HepG2 (cell line): ENCODE measurements at regions not wholly inside any gene's neighbourhood (a gene's known extent, or its start where the extent isn't known, plus 50 kb on each side); places are given as distances from the start of the nearest gene placed in this dataset.
A peak's percentile ranks its signal among the peaks of the same experiment; 100 is the strongest.

Experiments
- ATAC-seq: fragments of 200-7000 bp; cut with Tn5 transposase; 3 replicates; pipeline ENCODE4 v1.9.1; 2020; ENCODE audit warnings: mild to moderate bottlenecking, moderate library complexity
- BruUV-seq: library from RNA; stranded (reverse); fragments of 400-500 nt; replicated peaks from 2 replicates; lab custom pipeline; 2021; lab: Mats Ljungman, UMichigan
- CTCF ChIA-PET: fragments of 300-600 bp; formaldehyde crosslinking; extraction: SDS; loops from one replicate; lab custom pipeline; 2021; ENCODE audit warnings: low total read pairs, inconsistent platforms, low intra/inter-chr PET ratio; lab: Yijun Ruan, JAX
- POLR2A ChIA-PET: fragments of 350-600 bp; sonication (Branson Sonifier 250); formaldehyde crosslinking; loops from one replicate; lab custom pipeline; 2020; ENCODE audit warnings: antibody characterized with exemption, inconsistent platforms; lab: Yijun Ruan, JAX
- DNase-seq: peaks from one replicate; pipeline ENCODE4 v3.0.0-alpha.2; 2015; ENCODE audit warnings: low spot score
- FAIRE-seq: peaks from 3 replicates; lab custom pipeline; 2011; peaks lifted over from hg19 to GRCh38; lab: Jason Lieb, UNC
- H2AFZ ChIP-seq: one replicate; pipeline ENCODE4 v1.6.1; 2011; ENCODE audit warnings: low read length, inconsistent platforms
- H3K27ac ChIP-seq: fragments of 300-600 bp; 3 replicates; pipeline ENCODE4 v1.8.0; 2011; ENCODE audit warnings: mixed run types, mild to moderate bottlenecking, mixed read lengths, low read length, inconsistent platforms; ENCODE audit not compliant: insufficient read depth; ENCODE audit errors: extremely low read length
- H3K27me3 ChIP-seq, 2 experiments: fragments of 200-600 bp in 1 of 2; 2 replicates in 1 of 2; 3 replicates in 1 of 2; pipeline versions ENCODE4 v1.6.0 to v1.8.0; 2011; ENCODE audit warnings: low read length in 2 of 2, mild to moderate bottlenecking in 2 of 2, moderate library complexity in 2 of 2, inconsistent platforms in 1 of 2; ENCODE audit not compliant: insufficient read depth in 2 of 2, control insufficient read depth in 1 of 2
- H3K36me3 ChIP-seq, 2 experiments: fragments of 200-600 bp in 1 of 2; replicated peaks in 1 of 2; 2 replicates in 1 of 2; 3 replicates in 1 of 2; pipeline versions ENCODE4 v1.5.1 to v1.8.0; 2011; ENCODE audit warnings: low read length in 2 of 2, inconsistent platforms in 1 of 2; ENCODE audit not compliant: insufficient read depth in 2 of 2, control insufficient read depth in 1 of 2
- H3K4me1 ChIP-seq: 2 replicates; pipeline ENCODE4 v1.5.1; 2012; ENCODE audit warnings: low read length, inconsistent platforms; ENCODE audit not compliant: insufficient read depth
- H3K4me2 ChIP-seq: 2 replicates; pipeline ENCODE4 v1.6.0; 2011; ENCODE audit warnings: low read depth, low read length, inconsistent platforms
- H3K4me3 ChIP-seq, 3 experiments: fragments of 200-600 bp in 1 of 3; sonication (generic), shearing (Covaris generic) in 1 of 3; replicated peaks in 1 of 3; 2 replicates each; pipeline ENCODE4 v1.5.1; 2011 to 2016; ENCODE audit warnings: low read length in 3 of 3, inconsistent platforms in 2 of 3, low read depth in 2 of 3, mild to moderate bottlenecking in 2 of 3, control low read depth in 1 of 3, mixed read lengths in 1 of 3; ENCODE audit not compliant: insufficient read depth in 1 of 3
- H3K79me2 ChIP-seq: one replicate; pipeline ENCODE4 v1.6.1; 2011; ENCODE audit warnings: low read length, inconsistent platforms; ENCODE audit not compliant: insufficient read depth
- H3K9ac ChIP-seq: 2 replicates; pipeline ENCODE4 v1.6.0; 2011; ENCODE audit warnings: mild to moderate bottlenecking, low read depth, low read length, inconsistent platforms; ENCODE audit not compliant: insufficient read depth
- H3K9me3 ChIP-seq: 2 replicates; pipeline ENCODE4 v1.5.1; 2012; ENCODE audit warnings: mild to moderate bottlenecking, low read length
- H4K20me1 ChIP-seq: 2 replicates; pipeline ENCODE4 v1.6.0; 2011; ENCODE audit warnings: inconsistent platforms, mild to moderate bottlenecking, low read length, moderate library complexity; ENCODE audit not compliant: insufficient read depth
- BATF2 ChIP-seq: sonication (generic); formaldehyde crosslinking; IDR thresholded peaks from 2 replicates; pipeline ENCODE4 v1.8.0; 2022; ENCODE audit warnings: mild to moderate bottlenecking, missing genetic modification reagents, moderate library complexity
- CSRNP1 ChIP-seq: sonication (generic); formaldehyde crosslinking; IDR thresholded peaks from 2 replicates; pipeline ENCODE4 v1.8.1; 2023; ENCODE audit warnings: mild to moderate bottlenecking, missing genetic modification reagents
- HDAC6 ChIP-seq: fragments of 200-600 bp; sonication (generic); IDR thresholded peaks from 2 replicates; pipeline ENCODE4 v1.7.0; 2017; ENCODE audit warnings: mild to moderate bottlenecking, antibody characterized with exemption, low read length, low read depth
- JARID2 ChIP-seq: sonication (generic); formaldehyde crosslinking; IDR thresholded peaks from 2 replicates; pipeline ENCODE4 v1.8.1; 2023; ENCODE audit warnings: missing genetic modification reagents, inconsistent platforms; ENCODE audit not compliant: insufficient replicate concordance
- MED13 ChIP-seq: sonication (generic); formaldehyde crosslinking; IDR thresholded peaks from 2 replicates; pipeline ENCODE4 v1.5.0; 2020; ENCODE audit warnings: missing genetic modification reagents
- MYC ChIP-seq: sonication (generic); formaldehyde crosslinking; IDR thresholded peaks from 2 replicates; pipeline ENCODE4 v1.9.0; 2021; ENCODE audit warnings: missing genetic modification reagents, borderline replicate concordance
- PHB2 ChIP-seq: fragments of 450-650 bp; IDR thresholded peaks from 2 replicates; pipeline ENCODE4 v1.6.1; 2018; ENCODE audit not compliant: partially characterized antibody
- POGZ ChIP-seq: sonication (generic); formaldehyde crosslinking; IDR thresholded peaks from 2 replicates; pipeline ENCODE4 v1.4.0; 2020; ENCODE audit warnings: mild to moderate bottlenecking, missing genetic modification reagents
- SOX13 ChIP-seq, 3 experiments: fragments of 450-650 bp in 1 of 3; sonication (generic) in 1 of 3; formaldehyde crosslinking in 1 of 3; IDR thresholded peaks in 2 of 3; conservative IDR thresholded peaks in 1 of 3; 2 replicates each; pipeline versions ENCODE4 v1.5.0 to v1.6.1; 2016 to 2020; ENCODE audit warnings: antibody characterized with exemption in 1 of 3, mild to moderate bottlenecking in 1 of 3, missing compliant biosample characterization in 1 of 3, missing genetic modification reagents in 1 of 3, moderate library complexity in 1 of 3
- THYN1 ChIP-seq: sonication (generic); formaldehyde crosslinking; IDR thresholded peaks from 2 replicates; pipeline ENCODE4 v1.8.1; 2023; ENCODE audit warnings: low read depth, mild to moderate bottlenecking, moderate library complexity, missing genetic modification reagents, borderline replicate concordance
- ZNF331 ChIP-seq: sonication (generic); formaldehyde crosslinking; IDR thresholded peaks from 2 replicates; pipeline ENCODE4 v1.4.0; 2020; ENCODE audit warnings: missing genetic modification reagents
- ZNF430 ChIP-seq: sonication (generic); formaldehyde crosslinking; IDR thresholded peaks from 2 replicates; pipeline ENCODE4 v1.9.0; 2021; ENCODE audit warnings: mild to moderate bottlenecking, missing genetic modification reagents
- ZNF784 ChIP-seq: sonication (generic); formaldehyde crosslinking; IDR thresholded peaks from 2 replicates; pipeline ENCODE4 v1.5.1; 2020; ENCODE audit warnings: missing genetic modification reagents, mild to moderate bottlenecking, borderline replicate concordance
- WGBS: methylation state at CpG from one replicate; pipeline ENCODE4 v1.1.6; 2017; ENCODE audit warnings: low lambda C conversion rate; 5-methylcytosine and 5-hydroxymethylcytosine counted together
- in situ Hi-C: cut with HindIII; loops from 2 replicates; pipeline ENCODE4 v1.10.0; 2017; ENCODE audit warnings: low pct_unique_long_range_greater_than_20kb; ENCODE audit not compliant: extremely low pct_ligation_motif_present
- intact Hi-C: fragments of 100-400 bp; cut with micrococcal nuclease; formaldehyde crosslinking; loops from one replicate; pipeline ENCODE4 v1.10.0; 2022; ENCODE audit not compliant: unreplicated experiment

GRCh38 chr6:71375676-71376075, 87.1 kb downstream of the OGFRL1 start:
- POLR2A ChIA-PET: no interaction called here
- DNase-seq (peak; percentile 39), ATAC-seq (no peak), FAIRE-seq (no peak)
- no peak overlapping the region for H3K27ac ChIP-seq
- CTCF ChIA-PET: no interaction called here
- no peak overlapping the region for H3K4me2 ChIP-seq
- in situ Hi-C loops (loop anchor here (25.0 kb wide), 1 partner anchor 712 kb away; no protein-coding TSS in a partner anchor), intact Hi-C loops (no loop called here)
- BruUV-seq: no TSS peak
- H3K27me3 ChIP-seq: no peaks in the 10 kb centered on the region
- H2AFZ ChIP-seq: no peak overlapping the region
- no peak overlapping the region for H3K9ac ChIP-seq
- H3K36me3 ChIP-seq: no peaks in the 10 kb centered on the region
- WGBS: 0% methylated on average over 1 of the region's 1 CpG
- H3K9me3 ChIP-seq: no peaks in the 10 kb centered on the region
- no peak for TF ChIP-seq ZNF331 (CRISPR knock-in tag)
- no peak for TF ChIP-seq BATF2 (CRISPR knock-in tag)
- no peak for TF ChIP-seq SOX13 (IDR thresholded peaks at IDR 0.05)
- TF ChIP-seq SOX13 (CRISPR knock-in tag; conservative IDR thresholded peaks at IDR 0.05 in 1 of 2, IDR thresholded peaks at IDR 0.05 in 1 of 2): peak in 1 of 2 experiments; percentile 81; a peak in 2 of 4 replicates
- H3K79me2 ChIP-seq: no peaks in the 10 kb centered on the region
- H4K20me1 ChIP-seq: no peaks in the 10 kb centered on the region
- 0 out of 2 replicates have a peak, but pooled peaks cover 5% of the 10 kb centered on the region for H3K4me1 ChIP-seq
- H3K4me3 ChIP-seq: no peak overlapping the region

GRCh38 chr6:71376830-71377229, 88.2 kb downstream of the OGFRL1 start:
- H4K20me1 ChIP-seq: no peaks in the 10 kb centered on the region
- H3K4me1 ChIP-seq: 0 out of 2 replicates have a peak, but pooled peaks cover 5% of the 10 kb centered on the region
- no peak overlapping the region for H2AFZ ChIP-seq
- no peak overlapping the region for H3K27ac ChIP-seq
- intact Hi-C loops: no loop called here
- CTCF ChIA-PET: no interaction called here
- no peak for ATAC-seq
- no peaks in the 10 kb centered on the region for H3K9me3 ChIP-seq
- TF ChIP-seq POGZ (no peak), MED13 (CRISPR knock-in tag) (no peak), ZNF430 (no peak), HDAC6 (no peak), JARID2 (CRISPR knock-in tag) (no peak), MYC (CRISPR knock-in tag) (no peak), CSRNP1 (CRISPR knock-in tag) (no peak), PHB2 (no peak), ZNF784 (CRISPR knock-in tag) (no peak), THYN1 (CRISPR knock-in tag) (no peak)
- no peak overlapping the region for H3K9ac ChIP-seq
- no peak for DNase-seq
- H3K4me2 ChIP-seq: no peak overlapping the region
- FAIRE-seq: no peak
- H3K36me3 ChIP-seq: no peaks in the 10 kb centered on the region
- H3K27me3 ChIP-seq: no peaks in the 10 kb centered on the region
- no TSS peak for BruUV-seq
- H3K4me3 ChIP-seq: no peak overlapping the region
- no peaks in the 10 kb centered on the region for H3K79me2 ChIP-seq
- 0% methylated on average over 2 of the region's 2 CpGs for WGBS
- in situ Hi-C loops: loop anchor here (25.0 kb wide), 1 partner anchor 710 kb away; no protein-coding TSS in a partner anchor
- POLR2A ChIA-PET: no interaction called here
